ENCODE measurements at regions not wholly inside any gene's neighbourhood (a gene's known extent, or its start where the extent isn't known, plus 50 kb on each side); places are given as distances from the start of the nearest gene placed in this dataset.

DNA sequence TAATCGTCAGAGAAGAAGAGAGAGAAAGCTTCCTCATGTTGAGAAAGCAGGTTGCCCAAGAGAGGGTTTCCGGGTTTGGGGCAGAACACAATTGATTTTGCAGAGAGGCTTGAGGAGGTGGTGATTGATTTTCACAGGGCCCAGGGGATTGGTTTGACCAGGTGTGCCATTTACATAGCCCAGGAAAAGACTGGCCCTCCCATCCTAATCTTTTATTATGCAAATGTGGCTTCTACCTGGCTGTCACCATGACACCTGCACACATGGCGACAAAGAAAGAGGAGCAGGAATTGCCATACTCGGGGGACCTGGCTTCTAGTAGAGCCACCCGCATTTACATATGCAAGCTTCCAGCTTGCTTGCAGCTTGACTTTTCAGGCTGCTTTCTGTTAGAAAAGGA lies 405.3 kb downstream of the PPP4R3C start:
- no peak for TF ChIP-seq CTCF (IDR thresholded peaks at IDR 0.05; ENCODE audit: low read depth, low read length)
- H3K4me3 ChIP-seq (ENCODE audit: low read depth, low read length), result no peak overlapping the region

GRCh38 chrX:27039332-27039731 lies 423.8 kb downstream of the PPP4R3C start:
- TF ChIP-seq CTCF (IDR thresholded peaks at IDR 0.05; ENCODE audit: low read depth, low read length), result no peak
- no peak overlapping the region for H3K4me3 ChIP-seq (ENCODE audit: low read depth, low read length)

DNA sequence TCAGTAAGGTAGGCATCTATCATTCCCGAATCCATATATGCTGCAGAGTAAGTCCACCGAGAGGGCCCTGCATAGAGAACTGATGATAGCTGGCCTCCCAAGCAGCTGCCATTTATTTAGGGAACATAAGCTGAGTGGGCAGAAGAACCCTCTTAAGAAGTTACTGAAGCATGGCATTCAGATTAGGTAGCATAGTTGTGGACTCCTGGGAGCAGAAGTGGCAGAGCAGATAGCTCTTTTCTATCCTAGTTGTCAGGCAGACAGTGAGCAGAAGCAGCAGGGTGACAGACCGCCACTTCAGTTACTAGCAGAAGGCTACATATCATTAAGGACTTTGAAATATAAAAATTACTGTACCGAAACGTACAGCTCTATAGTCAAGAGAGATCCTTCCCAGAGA lies 454.7 kb downstream of the PPP4R3C start:
- TF ChIP-seq CTCF (IDR thresholded peaks at IDR 0.05; ENCODE audit: low read depth, low read length), result no peak
- H3K4me3 ChIP-seq (ENCODE audit: low read depth, low read length), result no peak overlapping the region

DNA sequence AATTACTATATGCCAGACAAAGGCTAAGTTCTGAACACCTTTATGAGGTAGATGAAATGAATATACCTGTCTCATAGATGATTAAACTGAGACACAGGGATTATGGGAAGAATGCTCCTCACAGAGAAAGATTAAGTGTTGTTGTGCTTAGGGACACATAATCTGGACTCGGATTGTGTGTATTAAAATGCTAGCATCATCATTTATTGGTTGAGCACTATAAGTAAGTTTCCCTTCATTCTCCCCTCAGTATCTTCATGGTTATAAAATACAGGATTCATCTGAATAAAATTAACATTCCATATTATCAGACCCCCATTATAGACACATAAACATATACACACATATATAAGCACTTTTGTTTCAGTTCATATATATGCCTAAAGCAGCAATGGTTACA lies 463.5 kb downstream of the PPP4R3C start:
- TF ChIP-seq CTCF (IDR thresholded peaks at IDR 0.05; ENCODE audit: low read depth, low read length), result no peak
- H3K4me3 ChIP-seq (ENCODE audit: low read depth, low read length), result no peak overlapping the region

DNA sequence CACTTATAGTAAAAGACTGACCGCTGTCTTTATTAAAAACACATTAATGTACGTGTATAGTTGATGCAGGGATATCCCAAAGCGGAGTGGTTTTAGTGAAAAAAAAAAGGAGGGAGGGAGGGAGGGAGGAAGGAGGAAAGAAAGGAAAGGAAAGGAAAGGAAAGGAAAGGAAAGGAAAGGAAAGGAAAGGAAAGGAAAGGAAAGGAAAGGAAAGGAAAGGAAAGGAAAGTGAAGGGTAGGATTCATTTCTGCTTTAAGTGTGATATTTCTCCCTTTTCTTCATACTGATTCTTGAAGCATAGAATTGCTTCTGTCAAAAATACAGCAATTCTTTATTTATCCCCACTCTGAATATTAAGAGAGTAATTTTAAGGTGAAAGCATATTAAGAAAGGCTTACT lies 504.9 kb downstream of the PPP4R3C start:
- TF ChIP-seq CTCF (IDR thresholded peaks at IDR 0.05; ENCODE audit: low read depth, low read length), result no peak
- H3K4me3 ChIP-seq (ENCODE audit: low read depth, low read length), result no peak overlapping the region

DNA sequence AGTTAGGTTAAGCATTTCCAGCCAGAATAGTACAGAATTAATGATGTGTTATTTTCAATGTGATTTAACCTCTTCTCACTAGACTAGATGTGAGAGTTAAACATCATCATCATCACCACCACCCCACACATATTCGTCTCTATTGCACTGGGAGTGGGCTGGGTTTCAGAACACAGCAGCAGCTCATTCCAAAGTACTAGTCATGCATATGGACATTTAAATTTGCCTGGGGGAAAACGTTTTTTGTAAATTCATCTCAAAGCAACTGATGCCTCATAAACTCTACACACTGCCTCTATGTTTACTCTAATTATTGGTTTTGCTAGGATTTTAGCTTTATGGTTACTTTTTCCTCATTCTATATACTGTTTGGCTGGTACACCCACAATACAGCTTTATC lies 509.1 kb downstream of the PPP4R3C start:
- H3K4me3 ChIP-seq (ENCODE audit: low read depth, low read length), result no peak overlapping the region
- TF ChIP-seq CTCF (IDR thresholded peaks at IDR 0.05; ENCODE audit: low read depth, low read length), result no peak

DNA sequence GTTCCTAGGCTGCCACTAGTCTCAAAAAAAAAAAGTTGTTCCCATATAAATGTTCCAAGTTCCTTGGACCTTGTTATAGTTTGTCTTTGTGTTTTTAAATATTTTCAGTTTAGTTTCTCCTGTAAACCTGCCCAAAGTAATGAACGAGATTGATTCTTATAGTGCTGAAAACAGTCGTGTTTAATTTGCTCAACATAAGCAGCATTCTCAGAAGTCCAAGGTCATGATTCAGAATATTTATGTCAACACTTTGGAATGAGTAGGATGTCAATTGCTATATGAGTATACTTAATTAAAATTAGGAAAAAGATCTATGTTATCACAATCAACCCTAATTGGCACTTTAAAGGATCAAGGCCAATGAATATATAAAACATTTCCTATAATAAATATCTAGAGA lies 510.9 kb downstream of the PPP4R3C start:
- TF ChIP-seq CTCF (IDR thresholded peaks at IDR 0.05; ENCODE audit: low read depth, low read length), result no peak
- H3K4me3 ChIP-seq (ENCODE audit: low read depth, low read length), result no peak overlapping the region

Data from WI38 (cell line).